CD4-positive, CD25-positive, alpha-beta regulatory T cell (primary cell): ENCODE measurements at regions not wholly inside any gene's neighbourhood (a gene's known extent, or its start where the extent isn't known, plus 50 kb on each side); places are given as distances from the start of the nearest gene placed in this dataset.

Experiments
- ATAC-seq, 2 donors: fragments of 150-1000 bp; cut with Tn5 transposase; one replicate each; pipeline ENCODE4 v1.10.0; 2021; ENCODE audit warnings: low read depth in 2 of 2, moderate number of reproducible peaks in 2 of 2, moderate library complexity in 1 of 2
- DNase-seq, 3 donors: peaks; one replicate each; pipeline versions ENCODE4 v3.0.0 to v3.0.0-alpha.2; 2012 to 2022; ENCODE audit warnings: mixed read lengths in 1 of 3
- H3K27ac ChIP-seq: one replicate; pipeline ENCODE4 v1.7.0; 2013; ENCODE audit warnings: mild to moderate bottlenecking, low read length; ENCODE audit not compliant: insufficient read depth, poor library complexity, severe bottlenecking
- H3K27me3 ChIP-seq: one replicate; pipeline ENCODE4 v1.7.0; 2013; ENCODE audit warnings: low read length; ENCODE audit not compliant: control insufficient read depth, insufficient read depth
- H3K36me3 ChIP-seq: one replicate; pipeline ENCODE4 v1.7.0; 2013; ENCODE audit warnings: mild to moderate bottlenecking, low read length, moderate library complexity; ENCODE audit not compliant: control insufficient read depth, insufficient read depth
- H3K4me1 ChIP-seq: 2 replicates; pipeline ENCODE4 v1.7.0; 2013; ENCODE audit warnings: mild to moderate bottlenecking, low read length; ENCODE audit not compliant: insufficient read depth, control insufficient read depth, poor library complexity, severe bottlenecking
- H3K4me3 ChIP-seq: one replicate; pipeline ENCODE4 v1.7.0; 2013; ENCODE audit warnings: low read depth, mild to moderate bottlenecking, low read length, moderate library complexity
- H3K9me3 ChIP-seq, 2 experiments: 1 replicate in 1 of 2; 2 replicates in 1 of 2; pipeline ENCODE4 v1.7.0; 2013; ENCODE audit warnings: low read length in 2 of 2, mild to moderate bottlenecking in 1 of 2, moderate library complexity in 1 of 2; ENCODE audit not compliant: control insufficient read depth in 2 of 2
- H3K27ac Mint-ChIP-seq, 3 donors: one replicate each; pipeline ENCODE4 v1.8.0; 2020 to 2022; ENCODE audit warnings: mild to moderate bottlenecking in 3 of 3, mixed read lengths in 3 of 3, moderate library complexity in 2 of 3
- H3K27me3 Mint-ChIP-seq: one replicate; pipeline ENCODE4 v1.8.0; 2022; ENCODE audit warnings: mild to moderate bottlenecking, mixed read lengths
- H3K36me3 Mint-ChIP-seq: one replicate; pipeline ENCODE4 v1.8.0; 2020; ENCODE audit warnings: mixed read lengths
- H3K4me1 Mint-ChIP-seq, 4 donors: one replicate each; pipeline ENCODE4 v1.8.0; 2020 to 2022; ENCODE audit warnings: mixed read lengths in 4 of 4, mild to moderate bottlenecking in 1 of 4
- H3K4me3 Mint-ChIP-seq, 4 donors: one replicate each; pipeline ENCODE4 v1.8.0; 2020 to 2022; ENCODE audit warnings: mild to moderate bottlenecking in 4 of 4, mixed read lengths in 4 of 4, moderate library complexity in 3 of 4
- H3K9me3 Mint-ChIP-seq, 7 donors: one replicate each; pipeline ENCODE4 v1.8.0; 2020 to 2022; ENCODE audit warnings: mixed read lengths in 7 of 7, mild to moderate bottlenecking in 3 of 7, moderate library complexity in 2 of 7

DNA sequence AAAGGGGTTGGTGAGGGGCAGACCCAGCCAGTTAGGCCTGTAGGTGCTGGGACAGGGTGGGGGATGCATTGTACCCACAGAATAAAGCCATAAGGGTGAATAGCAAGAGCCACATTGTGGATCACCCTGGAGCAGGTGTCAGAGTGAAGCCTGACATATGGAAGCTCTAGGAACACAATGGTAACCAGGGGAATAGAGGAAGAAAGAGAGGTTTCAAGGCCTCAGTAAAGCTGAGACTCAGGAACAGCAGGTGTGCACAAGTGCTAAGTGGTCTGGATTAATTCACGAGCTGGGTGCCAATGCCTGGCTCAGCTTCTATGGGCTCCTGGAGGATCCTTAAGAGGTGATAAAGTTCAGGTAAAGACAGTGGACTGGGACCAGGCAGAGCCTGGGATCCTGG, 323.7 kb upstream of the CTNNB1 start:
- Histone ChIP-seq H3K36me3 (no peaks in the 10 kb centered on the region), H3K27ac (no peak overlapping the region), H3K4me1 (no peaks in the 10 kb centered on the region), H3K27me3 (no peaks in the 10 kb centered on the region), H3K4me3 (no peak overlapping the region), H3K9me3 (no peaks in the 10 kb centered on the region)
- Mint-ChIP-seq H3K36me3 (no peaks in the 10 kb centered on the region), H3K9me3 (no peaks in the 10 kb centered on the region), H3K4me1 (no peaks in the 10 kb centered on the region), H3K27me3 (peaks cover 5% of the 10 kb centered on the region), H3K4me3 (no peak overlapping the region), H3K27ac (no peak overlapping the region)
- DNase-seq (no peak), ATAC-seq (no peak)

DNA sequence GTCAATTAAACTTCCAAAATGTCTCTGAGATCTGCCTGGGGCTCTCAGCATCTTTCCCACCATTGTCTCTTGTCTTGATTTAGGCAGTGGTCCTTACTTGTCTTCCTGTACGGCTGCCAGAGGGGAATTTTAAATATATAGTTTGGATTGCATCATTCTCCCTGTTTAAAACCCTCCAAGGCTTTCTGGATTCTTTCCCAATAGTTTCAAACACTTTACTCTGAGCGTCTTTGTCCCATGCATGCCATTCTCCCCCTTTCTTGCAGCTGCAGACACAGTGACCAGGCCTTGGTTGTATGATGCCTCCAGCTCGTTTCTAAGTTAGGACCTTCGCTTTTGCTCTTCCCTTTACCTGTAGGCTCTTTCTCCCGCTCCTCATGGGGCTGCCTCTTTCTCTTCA, 323.3 kb upstream of the CTNNB1 start:
- Mint-ChIP-seq H3K4me3 (no peak overlapping the region), H3K9me3 (no peaks in the 10 kb centered on the region), H3K4me1 (no peaks in the 10 kb centered on the region), H3K27me3 (peaks cover 5% of the 10 kb centered on the region), H3K27ac (no peak overlapping the region), H3K36me3 (no peaks in the 10 kb centered on the region)
- ATAC-seq (no peak), DNase-seq (no peak)
- no peaks in the 10 kb centered on the region for H3K36me3 ChIP-seq
- H3K27ac ChIP-seq: no peak overlapping the region
- no peaks in the 10 kb centered on the region for H3K4me1 ChIP-seq
- H3K4me3 ChIP-seq: no peak overlapping the region
- no peaks in the 10 kb centered on the region for H3K9me3 ChIP-seq
- H3K27me3 ChIP-seq: no peaks in the 10 kb centered on the region

- H3K4me1 ChIP-seq: no peaks in the 10 kb centered on the region
- no peak for DNase-seq
- H3K36me3 Mint-ChIP-seq: no peaks in the 10 kb centered on the region
- no peak overlapping the region for H3K27ac Mint-ChIP-seq
- no peaks in the 10 kb centered on the region for H3K9me3 ChIP-seq
- no peak overlapping the region for H3K27ac ChIP-seq
- no peak for ATAC-seq
- no peak overlapping the region for H3K4me3 ChIP-seq
- H3K27me3 Mint-ChIP-seq: peaks cover 5% of the 10 kb centered on the region
- H3K9me3 Mint-ChIP-seq: no peaks in the 10 kb centered on the region
- no peaks in the 10 kb centered on the region for H3K36me3 ChIP-seq
- no peaks in the 10 kb centered on the region for H3K27me3 ChIP-seq
- H3K4me1 Mint-ChIP-seq: no peaks in the 10 kb centered on the region
- no peak overlapping the region for H3K4me3 Mint-ChIP-seq
Observed at GRCh38 chr3:40876496-40876895, 322.8 kb upstream of the CTNNB1 start.

GRCh38 chr3:40877631-40878463, 321.5 kb upstream of the CTNNB1 start:
- no peak for DNase-seq
- Mint-ChIP-seq H3K27ac (no peak overlapping the region), H3K4me1 (no peaks in the 10 kb centered on the region), H3K9me3 (peaks cover 0 to 1% (median 0%) of the 10 kb centered on the region in 7 donors), H3K4me3 (no peak overlapping the region), H3K27me3 (peaks cover 5% of the 10 kb centered on the region), H3K36me3 (no peaks in the 10 kb centered on the region)
- Histone ChIP-seq H3K36me3 (no peaks in the 10 kb centered on the region), H3K9me3 (no peaks in the 10 kb centered on the region), H3K4me1 (no peaks in the 10 kb centered on the region), H3K27ac (no peak overlapping the region), H3K4me3 (no peak overlapping the region), H3K27me3 (no peaks in the 10 kb centered on the region)
- no peak for ATAC-seq

- Mint-ChIP-seq H3K27me3 (peaks cover 5% of the 10 kb centered on the region), H3K4me3 (no peak overlapping the region), H3K27ac (no peak overlapping the region), H3K9me3 (peaks cover 0 to 2% (median 0%) of the 10 kb centered on the region in 7 donors), H3K4me1 (no peaks in the 10 kb centered on the region), H3K36me3 (no peaks in the 10 kb centered on the region)
- Histone ChIP-seq H3K9me3 (no peaks in the 10 kb centered on the region), H3K4me3 (no peak overlapping the region), H3K27me3 (no peaks in the 10 kb centered on the region), H3K4me1 (no peaks in the 10 kb centered on the region), H3K27ac (no peak overlapping the region), H3K36me3 (no peaks in the 10 kb centered on the region)
- DNase-seq (no peak), ATAC-seq (no peak)
Observed at GRCh38 chr3:40878464-40878905, 320.8 kb upstream of the CTNNB1 start.

DNA sequence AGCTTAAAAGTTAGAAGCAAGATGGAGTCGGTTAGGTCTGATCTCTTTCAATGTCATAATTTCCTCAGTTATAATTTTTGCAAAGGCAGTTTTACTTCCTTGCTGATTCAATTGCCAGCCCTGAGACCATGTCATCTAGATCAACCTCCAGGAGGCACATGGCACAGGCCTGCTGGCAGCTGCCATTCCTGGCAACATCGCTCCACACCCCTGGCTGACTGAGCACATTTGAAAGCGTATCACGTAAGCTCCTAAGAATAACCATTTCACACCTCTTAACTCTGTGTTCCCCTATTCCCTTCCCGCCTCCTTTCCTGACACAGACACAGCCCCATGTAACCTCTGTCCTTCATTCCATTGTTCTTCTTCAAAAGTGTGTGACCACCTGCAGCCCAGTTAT, 313.9 kb upstream of the CTNNB1 start:
- Histone ChIP-seq H3K27ac (no peak overlapping the region), H3K9me3 (no peaks in the 10 kb centered on the region), H3K27me3 (no peaks in the 10 kb centered on the region), H3K36me3 (no peaks in the 10 kb centered on the region), H3K4me1 (no peaks in the 10 kb centered on the region), H3K4me3 (no peak overlapping the region)
- Mint-ChIP-seq H3K9me3 (peaks cover 0 to 3% (median 0%) of the 10 kb centered on the region in 7 donors), H3K27ac (no peak overlapping the region), H3K4me3 (no peak overlapping the region), H3K27me3 (peaks cover 5% of the 10 kb centered on the region), H3K4me1 (no peaks in the 10 kb centered on the region), H3K36me3 (no peaks in the 10 kb centered on the region)
- no peak for DNase-seq
- no peak for ATAC-seq

DNA sequence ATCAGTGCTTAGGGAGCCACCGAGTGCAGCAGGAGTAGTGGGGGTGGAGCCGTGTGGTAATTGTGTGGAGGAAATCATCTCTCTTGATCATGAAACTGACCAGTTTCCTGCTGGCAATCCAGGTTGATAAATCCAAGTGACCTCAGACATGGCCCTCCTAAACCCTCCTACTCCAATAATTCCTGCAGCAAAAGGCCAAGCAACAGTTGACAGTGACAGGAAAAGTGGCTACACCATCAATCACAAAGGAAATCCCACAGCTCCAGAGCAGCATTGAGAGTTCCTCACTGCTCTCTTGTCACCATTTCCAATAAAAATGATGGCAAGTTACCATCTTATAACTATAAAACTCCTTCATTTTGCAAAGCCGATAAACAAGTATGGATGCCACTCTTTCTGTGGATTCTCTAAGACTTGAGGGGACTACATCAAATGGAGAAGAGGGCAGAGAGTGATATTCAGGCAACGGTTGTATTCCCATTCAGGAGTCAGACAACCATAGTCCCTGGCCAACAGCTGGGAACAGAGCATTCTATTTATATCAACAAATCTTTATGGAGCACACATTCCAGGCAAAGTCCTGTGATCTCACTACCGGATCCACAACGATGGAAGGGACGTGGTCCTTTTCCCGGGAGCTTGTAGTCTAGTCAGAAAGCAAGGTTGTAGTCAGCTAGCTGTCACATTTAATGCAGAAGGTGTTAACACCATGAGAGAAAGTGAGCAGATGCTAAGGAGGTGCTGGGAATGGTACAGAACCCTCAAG, 312.5 kb upstream of the CTNNB1 start:
- H3K4me3 Mint-ChIP-seq: no peak overlapping the region
- H3K4me1 Mint-ChIP-seq: no peaks in the 10 kb centered on the region
- H3K27ac Mint-ChIP-seq: no peak overlapping the region
- Histone ChIP-seq H3K27ac (no peak overlapping the region), H3K4me3 (no peak overlapping the region), H3K9me3 (no peaks in the 10 kb centered on the region), H3K27me3 (no peaks in the 10 kb centered on the region), H3K36me3 (no peaks in the 10 kb centered on the region), H3K4me1 (no peaks in the 10 kb centered on the region)
- no peaks in the 10 kb centered on the region for H3K36me3 Mint-ChIP-seq
- DNase-seq (no peak), ATAC-seq (no peak)
- peaks cover 5% of the 10 kb centered on the region for H3K27me3 Mint-ChIP-seq
- H3K9me3 Mint-ChIP-seq: peaks cover 0 to 4% (median 0%) of the 10 kb centered on the region in 7 donors
